ENCODE measurements at regions not wholly inside any gene's neighbourhood (a gene's known extent, or its start where the extent isn't known, plus 50 kb on each side); places are given as distances from the start of the nearest gene placed in this dataset.

DNA sequence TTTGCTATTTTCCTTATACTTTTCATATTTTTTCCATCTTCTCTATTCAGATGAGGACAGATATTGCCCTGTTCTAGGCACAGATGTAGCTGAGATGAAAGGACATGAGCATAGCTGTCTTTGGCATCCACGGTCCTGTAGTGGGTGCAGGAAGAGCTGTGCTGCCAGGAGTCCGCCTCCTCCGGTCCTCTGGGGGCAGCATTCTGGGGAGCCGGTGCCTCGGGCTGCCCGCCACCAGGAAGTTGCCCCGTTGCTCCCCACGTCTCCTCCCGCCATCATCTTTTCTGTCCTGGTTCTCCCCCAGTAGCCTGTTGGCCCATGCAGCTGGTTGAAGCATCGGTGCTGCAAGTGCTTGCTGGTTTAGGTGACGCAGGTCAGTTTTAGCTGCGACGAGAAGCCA, 170.0 kb upstream of the IRX4 start:
- TF ChIP-seq, protein P1, sequence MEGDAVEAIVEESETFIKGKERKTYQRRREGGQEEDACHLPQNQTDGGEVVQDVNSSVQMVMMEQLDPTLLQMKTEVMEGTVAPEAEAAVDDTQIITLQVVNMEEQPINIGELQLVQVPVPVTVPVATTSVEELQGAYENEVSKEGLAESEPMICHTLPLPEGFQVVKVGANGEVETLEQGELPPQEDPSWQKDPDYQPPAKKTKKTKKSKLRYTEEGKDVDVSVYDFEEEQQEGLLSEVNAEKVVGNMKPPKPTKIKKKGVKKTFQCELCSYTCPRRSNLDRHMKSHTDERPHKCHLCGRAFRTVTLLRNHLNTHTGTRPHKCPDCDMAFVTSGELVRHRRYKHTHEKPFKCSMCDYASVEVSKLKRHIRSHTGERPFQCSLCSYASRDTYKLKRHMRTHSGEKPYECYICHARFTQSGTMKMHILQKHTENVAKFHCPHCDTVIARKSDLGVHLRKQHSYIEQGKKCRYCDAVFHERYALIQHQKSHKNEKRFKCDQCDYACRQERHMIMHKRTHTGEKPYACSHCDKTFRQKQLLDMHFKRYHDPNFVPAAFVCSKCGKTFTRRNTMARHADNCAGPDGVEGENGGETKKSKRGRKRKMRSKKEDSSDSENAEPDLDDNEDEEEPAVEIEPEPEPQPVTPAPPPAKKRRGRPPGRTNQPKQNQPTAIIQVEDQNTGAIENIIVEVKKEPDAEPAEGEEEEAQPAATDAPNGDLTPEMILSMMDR (IDR thresholded peaks at IDR 0.05) = no peak
- no peak for TF ChIP-seq POLR2A (IDR thresholded peaks at IDR 0.05)

All from lower leg skin (tissue), 3 donors.